K562 (cell line): ENCODE measurements at regions not wholly inside any gene's neighbourhood (a gene's known extent, or its start where the extent isn't known, plus 50 kb on each side); places are given as distances from the start of the nearest gene placed in this dataset.

ENCODE experiments used
- CREM ChIP-seq: IDR thresholded peaks from 2 replicates; pipeline ENCODE4 v1.6.1; 2014; ENCODE audit warnings: antibody characterized with exemption, low read depth
- E4F1 ChIP-seq: fragments of 250-450 bp; sonication (Bioruptor Pico); IDR thresholded peaks from 2 replicates; pipeline ENCODE4 v1.5.0; 2021; ENCODE audit warnings: mild to moderate bottlenecking, borderline replicate concordance
- ETS2 ChIP-seq: IDR thresholded peaks from 2 replicates; pipeline ENCODE4 v1.6.1; 2016; ENCODE audit warnings: borderline replicate concordance, missing genetic modification characterization, mild to moderate bottlenecking, moderate library complexity, missing compliant biosample characterization; ENCODE audit not compliant: poor library complexity, severe bottlenecking
- FOXJ3 ChIP-seq: sonication (generic); formaldehyde crosslinking; IDR thresholded peaks from 2 replicates; pipeline ENCODE4 v1.4.0; 2020; ENCODE audit warnings: mild to moderate bottlenecking, missing genetic modification reagents
- FOXK2 ChIP-seq, 2 experiments: fragments of 450-650 bp; IDR thresholded peaks in 1 of 2; conservative IDR thresholded peaks in 1 of 2; 2 replicates each; pipeline ENCODE4 v1.6.1; 2016; ENCODE audit warnings: low read depth in 2 of 2, mild to moderate bottlenecking in 1 of 2
- FOXM1 ChIP-seq, 2 experiments: fragments of 450-650 bp in 1 of 2; sonication (generic) in 1 of 2; formaldehyde crosslinking in 1 of 2; IDR thresholded peaks; 2 replicates each; pipeline versions ENCODE4 v1.6.1 to v1.9.0; 2017 to 2022; ENCODE audit warnings: low read depth in 2 of 2, mild to moderate bottlenecking in 2 of 2, missing genetic modification reagents in 1 of 2, moderate library complexity in 1 of 2
- KDM1A ChIP-seq, 2 experiments: fragments of 450-650 bp; IDR thresholded peaks; 2 replicates each; pipeline ENCODE4 v1.6.1; 2016; ENCODE audit warnings: mild to moderate bottlenecking in 2 of 2
- L3MBTL2 ChIP-seq: fragments of 450-650 bp; IDR thresholded peaks from 2 replicates; pipeline ENCODE4 v1.6.1; 2016; ENCODE audit warnings: mild to moderate bottlenecking, moderate library complexity
- LEF1 ChIP-seq: fragments of 450-650 bp; IDR thresholded peaks from 2 replicates; pipeline ENCODE4 v1.6.1; 2016; ENCODE audit warnings: mild to moderate bottlenecking
- MAFG ChIP-seq: fragments of 450-650 bp; conservative IDR thresholded peaks from 2 replicates; pipeline ENCODE4 v1.6.1; 2016; ENCODE audit warnings: missing genetic modification characterization, missing compliant biosample characterization
- PHF21A ChIP-seq: fragments of 450-650 bp; IDR thresholded peaks from 2 replicates; pipeline ENCODE4 v1.6.1; 2017; ENCODE audit warnings: low read depth, borderline replicate concordance
- SMARCA4 ChIP-seq: fragments of 450-650 bp; IDR thresholded peaks from 2 replicates; pipeline ENCODE4 v1.6.1; 2016
- TRIM28 ChIP-seq: fragments of 450-650 bp; IDR thresholded peaks from 2 replicates; pipeline ENCODE4 v1.6.1; 2017
- ZBTB43 ChIP-seq: sonication (generic); formaldehyde crosslinking; IDR thresholded peaks from 2 replicates; pipeline ENCODE4 v1.8.0; 2023; ENCODE audit warnings: mild to moderate bottlenecking, missing genetic modification reagents
- ZNF121 ChIP-seq: sonication (generic); formaldehyde crosslinking; conservative IDR thresholded peaks from 2 replicates; pipeline ENCODE4 v1.8.0; 2022; ENCODE audit warnings: missing genetic modification reagents
- TF ChIP-seq, protein P1 (sequence below), 2 experiments: fragments of 450-650 bp in 1 of 2; sonication (generic) in 1 of 2; formaldehyde crosslinking; conservative IDR thresholded peaks; 2 replicates each; pipeline versions ENCODE4 v1.4.0 to v1.8.1; 2020 to 2022; ENCODE audit warnings: mild to moderate bottlenecking in 1 of 2, missing genetic modification reagents in 1 of 2
- TF ChIP-seq, protein P2 (sequence below): fragments of 450-650 bp; formaldehyde crosslinking; IDR thresholded peaks from 2 replicates; pipeline ENCODE4 v1.4.0; 2020; ENCODE audit warnings: mild to moderate bottlenecking, moderate library complexity
- TF ChIP-seq, protein P3 (sequence below): sonication (generic); formaldehyde crosslinking; IDR thresholded peaks from 2 replicates; pipeline ENCODE4 v1.8.1; 2023; ENCODE audit warnings: mild to moderate bottlenecking, missing genetic modification reagents

DNA sequence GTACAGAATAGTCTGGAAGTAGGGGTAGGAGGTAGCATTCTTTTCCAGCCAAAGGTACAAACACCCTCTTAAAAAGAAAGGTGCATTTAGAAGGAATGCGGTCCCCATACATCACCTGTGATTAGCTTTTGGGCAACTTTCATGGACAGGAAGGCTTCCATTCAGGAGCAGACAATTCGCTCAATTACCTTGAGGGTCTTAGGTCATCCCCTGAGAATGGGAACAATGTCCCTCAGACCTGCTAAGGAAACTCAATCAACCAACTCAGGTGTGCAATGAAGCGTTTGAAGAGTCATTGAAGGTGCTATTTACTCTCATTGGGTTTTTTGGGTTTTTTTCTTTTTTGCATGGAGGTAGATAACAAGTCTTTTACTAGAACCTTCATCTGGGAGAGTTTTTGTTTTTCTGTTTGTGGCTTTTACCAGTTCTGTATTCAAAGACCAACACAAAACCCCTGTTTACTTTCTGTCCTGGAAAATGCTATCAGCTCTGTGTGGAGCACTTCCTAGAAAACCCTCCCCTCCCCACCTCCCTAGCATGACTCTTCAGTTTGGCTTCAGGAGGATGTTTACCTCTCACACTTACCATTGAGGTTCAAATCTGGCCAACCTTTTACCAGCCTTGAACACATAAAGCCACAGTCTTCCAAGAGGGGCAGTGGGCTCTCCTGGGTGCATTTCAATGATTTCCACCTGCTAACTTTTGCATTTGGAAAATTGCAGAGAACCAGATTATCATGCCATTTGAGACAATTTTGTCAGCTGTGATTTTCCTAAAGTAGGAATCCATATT, 271.2 kb upstream of the PRDM1 start (continued):
- TF ChIP-seq E4F1 (CRISPR knock-in tag) (no peak), L3MBTL2 (peak; percentile 41; the same call in 1 of the 2 replicates), TRIM28 (no peak), ETS2 (tag) (no peak), CREM (no peak), SMARCA4 (peak; percentile 85), ZBTB43 (CRISPR knock-in tag) (no peak), PHF21A (peak; percentile 84; the same call in 1 of the 2 replicates), LEF1 (0 out of 2 replicates have a peak, but pooled peaks have one; percentile 64), MAFG (tag) (peak; percentile 62), FOXM1 (IDR thresholded peaks at IDR 0.05; ENCODE audit: low read depth) (peak; percentile 56; the same call in 1 of the 2 replicates), FOXM1 (CRISPR knock-in tag; IDR thresholded peaks at IDR 0.05; ENCODE audit: low read depth) (no peak), KDM1A (IDR thresholded peaks at IDR 0.05) (peak; percentile 86 to 90), FOXJ3 (no peak), FOXK2 (conservative IDR thresholded peaks at IDR 0.05 in 1 of 2, IDR thresholded peaks at IDR 0.05 in 1 of 2; ENCODE audit: low read depth in 2 of 2) (peak; percentile 95 to 98), ZNF121 (CRISPR knock-in tag) (no peak)
- TF ChIP-seq, protein P1, sequence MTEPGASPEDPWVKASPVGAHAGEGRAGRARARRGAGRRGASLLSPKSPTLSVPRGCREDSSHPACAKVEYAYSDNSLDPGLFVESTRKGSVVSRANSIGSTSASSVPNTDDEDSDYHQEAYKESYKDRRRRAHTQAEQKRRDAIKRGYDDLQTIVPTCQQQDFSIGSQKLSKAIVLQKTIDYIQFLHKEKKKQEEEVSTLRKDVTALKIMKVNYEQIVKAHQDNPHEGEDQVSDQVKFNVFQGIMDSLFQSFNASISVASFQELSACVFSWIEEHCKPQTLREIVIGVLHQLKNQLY (CRISPR knock-in tag; conservative IDR thresholded peaks at IDR 0.05), result no peak
- TF ChIP-seq, protein P2, sequence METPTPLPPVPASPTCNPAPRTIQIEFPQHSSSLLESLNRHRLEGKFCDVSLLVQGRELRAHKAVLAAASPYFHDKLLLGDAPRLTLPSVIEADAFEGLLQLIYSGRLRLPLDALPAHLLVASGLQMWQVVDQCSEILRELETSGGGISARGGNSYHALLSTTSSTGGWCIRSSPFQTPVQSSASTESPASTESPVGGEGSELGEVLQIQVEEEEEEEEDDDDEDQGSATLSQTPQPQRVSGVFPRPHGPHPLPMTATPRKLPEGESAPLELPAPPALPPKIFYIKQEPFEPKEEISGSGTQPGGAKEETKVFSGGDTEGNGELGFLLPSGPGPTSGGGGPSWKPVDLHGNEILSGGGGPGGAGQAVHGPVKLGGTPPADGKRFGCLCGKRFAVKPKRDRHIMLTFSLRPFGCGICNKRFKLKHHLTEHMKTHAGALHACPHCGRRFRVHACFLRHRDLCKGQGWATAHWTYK (CRISPR knock-in tag), result no peak; the same call in 1 of the 2 replicates
- TF ChIP-seq, protein P3, sequence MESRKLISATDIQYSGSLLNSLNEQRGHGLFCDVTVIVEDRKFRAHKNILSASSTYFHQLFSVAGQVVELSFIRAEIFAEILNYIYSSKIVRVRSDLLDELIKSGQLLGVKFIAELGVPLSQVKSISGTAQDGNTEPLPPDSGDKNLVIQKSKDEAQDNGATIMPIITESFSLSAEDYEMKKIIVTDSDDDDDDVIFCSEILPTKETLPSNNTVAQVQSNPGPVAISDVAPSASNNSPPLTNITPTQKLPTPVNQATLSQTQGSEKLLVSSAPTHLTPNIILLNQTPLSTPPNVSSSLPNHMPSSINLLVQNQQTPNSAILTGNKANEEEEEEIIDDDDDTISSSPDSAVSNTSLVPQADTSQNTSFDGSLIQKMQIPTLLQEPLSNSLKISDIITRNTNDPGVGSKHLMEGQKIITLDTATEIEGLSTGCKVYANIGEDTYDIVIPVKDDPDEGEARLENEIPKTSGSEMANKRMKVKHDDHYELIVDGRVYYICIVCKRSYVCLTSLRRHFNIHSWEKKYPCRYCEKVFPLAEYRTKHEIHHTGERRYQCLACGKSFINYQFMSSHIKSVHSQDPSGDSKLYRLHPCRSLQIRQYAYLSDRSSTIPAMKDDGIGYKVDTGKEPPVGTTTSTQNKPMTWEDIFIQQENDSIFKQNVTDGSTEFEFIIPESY (CRISPR knock-in tag), result no peak
